GM11168 (cell line): ENCODE measurements at regions not wholly inside any gene's neighbourhood (a gene's known extent, or its start where the extent isn't known, plus 50 kb on each side); places are given as distances from the start of the nearest gene placed in this dataset.

Experiments used
- in situ Hi-C: fragments of 300-500 bp; cut with MboI; formaldehyde crosslinking; loops from one replicate; pipeline ENCODE4 v1.12.0; 2022; ENCODE audit warnings: low sequenced_read_pairs; ENCODE audit not compliant: unreplicated experiment

- in situ Hi-C loops = no loop called here
Measured at GRCh38 chr13:105338773-105339172, 1196.7 kb downstream of the EFNB2 start.

- in situ Hi-C loops = no loop called here
Measured at GRCh38 chr13:105338006-105338405, 1197.5 kb downstream of the EFNB2 start.

- in situ Hi-C loops = no loop called here
Measured at GRCh38 chr13:105336706-105337576, 1198.5 kb downstream of the EFNB2 start.

DNA sequence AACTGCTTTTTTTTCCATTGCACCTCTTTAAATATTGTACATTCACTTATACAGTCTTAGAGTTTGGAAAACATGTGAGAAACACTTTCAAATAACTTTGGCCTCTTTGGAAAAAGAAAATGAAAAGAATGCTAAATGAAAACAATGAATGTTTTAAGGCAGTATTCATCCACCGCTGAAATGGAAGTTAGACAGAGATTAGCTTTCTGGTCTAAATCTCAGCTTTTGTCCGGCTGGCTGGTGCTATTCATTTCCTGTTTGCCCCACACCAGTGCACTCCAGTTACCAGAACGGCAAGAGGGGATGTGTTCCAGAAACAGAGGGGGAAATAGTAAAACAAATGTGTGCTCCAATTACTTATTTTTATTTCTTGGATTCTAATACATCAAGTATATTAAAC lies 1201.3 kb downstream of the EFNB2 start:
- in situ Hi-C loops = no loop called here

GRCh38 chr13:105333416-105333815 lies 1202.0 kb downstream of the EFNB2 start:
- in situ Hi-C loops = no loop called here

DNA sequence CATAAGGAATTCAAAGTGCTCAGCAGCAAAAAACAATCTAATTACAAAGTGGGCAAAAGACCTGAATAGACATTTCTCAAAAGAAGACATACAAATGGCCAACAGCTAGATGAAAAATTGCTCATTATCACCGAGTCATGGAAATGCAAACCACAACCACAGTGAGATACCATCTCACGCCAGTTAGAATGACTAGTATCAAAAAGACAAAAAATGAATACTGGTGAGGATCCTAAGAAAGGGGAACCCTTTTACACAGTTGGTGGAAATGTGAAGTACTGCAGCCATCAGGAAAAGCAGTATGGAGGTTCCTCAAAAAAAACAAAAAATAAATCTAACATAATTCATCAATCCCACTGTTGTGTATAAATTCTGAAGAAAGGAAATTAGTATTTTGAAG lies 1206.1 kb downstream of the EFNB2 start:
- in situ Hi-C loops = no loop called here

DNA sequence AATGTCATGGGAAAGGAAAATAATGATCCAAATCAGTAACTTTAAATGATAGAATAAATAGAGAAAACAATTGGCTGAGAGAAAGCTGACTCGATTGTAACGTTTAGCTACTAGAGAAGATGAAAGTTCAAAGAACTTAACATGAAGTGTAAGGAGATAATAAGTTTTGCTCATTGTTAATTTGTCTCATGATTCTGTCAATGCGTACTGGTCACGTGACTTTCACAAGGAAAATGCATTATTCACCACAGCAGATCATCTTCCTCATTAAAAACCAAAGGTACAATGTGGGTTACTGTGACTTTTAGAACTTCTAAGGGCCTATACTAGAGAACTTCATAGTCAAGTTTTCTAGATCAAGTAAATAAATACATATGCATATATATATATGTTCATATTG lies 1207.2 kb downstream of the EFNB2 start:
- in situ Hi-C loops = no loop called here

- in situ Hi-C loops = no loop called here
Measured at GRCh38 chr13:105327581-105328126, 1207.8 kb downstream of the EFNB2 start.

DNA sequence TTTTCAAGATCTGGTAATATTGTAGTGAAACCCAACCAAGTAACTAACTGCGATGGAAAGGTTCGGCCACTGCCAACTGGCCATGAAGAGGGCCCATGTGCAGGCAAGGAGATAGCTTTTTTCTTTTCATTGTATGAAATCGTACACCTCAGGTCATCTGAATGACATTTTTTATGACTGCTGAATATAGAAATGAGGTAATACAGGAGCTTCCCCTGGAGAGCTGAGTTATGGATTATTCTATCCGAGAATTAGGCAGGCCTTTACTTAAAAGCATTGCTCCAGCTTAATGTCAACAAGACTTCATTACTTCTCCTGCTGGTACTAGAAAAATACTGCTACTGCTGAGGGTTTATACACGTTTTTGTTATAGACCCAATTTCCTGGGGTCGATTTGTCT lies 1215.6 kb downstream of the EFNB2 start:
- in situ Hi-C loops = no loop called here

DNA sequence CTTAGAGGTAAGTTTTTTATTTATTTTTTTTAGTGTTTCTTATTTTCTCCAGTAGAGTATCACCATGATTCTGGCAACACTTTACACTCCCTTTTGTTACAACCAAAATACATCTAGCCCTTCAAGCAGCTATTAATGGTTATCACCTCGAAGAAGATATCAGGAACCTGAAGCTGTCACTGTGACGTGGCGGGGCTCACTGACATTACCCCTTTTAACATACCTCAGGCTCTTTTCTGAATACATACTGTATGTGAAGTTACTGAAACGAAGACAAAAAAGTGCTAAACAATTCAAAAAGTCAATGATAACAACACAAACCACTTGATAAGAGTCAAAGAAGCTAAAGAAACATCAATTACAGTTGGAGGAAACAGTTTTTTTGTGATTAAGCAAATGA lies 1218.7 kb downstream of the EFNB2 start:
- in situ Hi-C loops = no loop called here

- in situ Hi-C loops = no loop called here
Measured at GRCh38 chr13:105312906-105313305, 1222.6 kb downstream of the EFNB2 start.

GRCh38 chr13:105311094-105311493 lies 1224.4 kb downstream of the EFNB2 start:
- in situ Hi-C loops = no loop called here

GRCh38 chr13:105307776-105308175 lies 1227.7 kb downstream of the EFNB2 start:
- in situ Hi-C loops = no loop called here

GRCh38 chr13:105297839-105298238 lies 1237.6 kb downstream of the EFNB2 start:
- in situ Hi-C loops = no loop called here

DNA sequence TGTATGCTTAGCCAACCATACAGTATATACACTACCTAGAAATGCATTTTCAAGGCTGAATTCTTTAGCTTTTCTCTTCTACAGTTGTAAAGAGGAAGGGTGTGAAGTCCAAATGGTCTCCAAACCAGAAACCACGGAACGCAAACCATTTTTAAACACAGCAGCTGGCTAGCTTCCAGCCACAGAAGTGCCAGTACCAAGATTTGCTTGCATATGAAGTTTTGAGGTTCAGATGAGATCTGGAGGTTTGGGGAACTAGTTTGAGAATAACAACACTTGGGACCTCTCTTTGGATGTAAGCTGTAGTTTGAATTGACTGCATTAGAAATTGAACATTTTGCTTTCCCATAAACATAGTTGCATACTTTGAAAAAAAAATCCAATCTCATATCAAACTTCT lies 1243.5 kb downstream of the EFNB2 start:
- in situ Hi-C loops = no loop called here

- in situ Hi-C loops = no loop called here
Measured at GRCh38 chr13:105290596-105290995, 1244.9 kb downstream of the EFNB2 start.

DNA sequence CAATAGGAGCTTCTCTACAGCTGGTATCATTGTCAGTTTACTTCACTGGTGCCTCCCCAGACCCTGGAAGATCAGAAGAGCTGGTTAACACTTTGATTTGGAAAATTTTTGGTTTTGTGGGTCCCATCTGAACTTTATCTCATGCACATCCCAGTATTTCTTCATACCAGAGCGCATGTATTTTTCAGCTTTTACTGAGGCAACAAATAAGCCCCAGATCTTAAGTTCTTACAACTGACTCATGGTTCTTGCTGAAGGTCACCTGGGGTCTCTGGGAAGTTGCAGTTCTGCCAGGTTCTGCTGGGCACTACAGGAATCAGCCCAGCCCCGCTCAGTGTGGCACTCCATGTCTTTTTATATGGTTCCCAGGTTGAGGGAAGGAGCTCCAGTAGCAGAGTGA lies 1249.9 kb downstream of the EFNB2 start:
- in situ Hi-C loops = no loop called here

GRCh38 chr13:105282406-105283285 lies 1252.8 kb downstream of the EFNB2 start:
- in situ Hi-C loops = no loop called here

GRCh38 chr13:105278943-105279381 lies 1256.5 kb downstream of the EFNB2 start:
- in situ Hi-C loops = no loop called here

DNA sequence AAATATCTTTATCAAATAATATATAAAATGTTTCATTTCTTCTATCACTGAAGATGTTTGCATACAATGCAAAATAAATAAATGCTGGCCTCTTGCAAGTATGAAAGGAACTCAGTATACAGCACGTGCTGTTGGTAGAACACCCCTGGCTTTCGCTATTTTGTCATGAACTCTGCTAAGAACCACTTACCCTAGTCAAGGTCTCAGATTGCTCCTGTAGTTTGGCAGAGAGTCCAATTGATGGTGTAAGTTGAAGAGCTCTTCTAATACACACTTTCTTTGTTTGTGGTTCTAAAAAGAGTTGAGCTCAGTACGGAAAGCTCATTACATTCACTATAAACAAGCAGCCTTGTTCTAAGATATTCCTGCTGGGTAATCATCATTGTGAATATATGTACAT lies 1258.9 kb downstream of the EFNB2 start:
- in situ Hi-C loops = no loop called here

DNA sequence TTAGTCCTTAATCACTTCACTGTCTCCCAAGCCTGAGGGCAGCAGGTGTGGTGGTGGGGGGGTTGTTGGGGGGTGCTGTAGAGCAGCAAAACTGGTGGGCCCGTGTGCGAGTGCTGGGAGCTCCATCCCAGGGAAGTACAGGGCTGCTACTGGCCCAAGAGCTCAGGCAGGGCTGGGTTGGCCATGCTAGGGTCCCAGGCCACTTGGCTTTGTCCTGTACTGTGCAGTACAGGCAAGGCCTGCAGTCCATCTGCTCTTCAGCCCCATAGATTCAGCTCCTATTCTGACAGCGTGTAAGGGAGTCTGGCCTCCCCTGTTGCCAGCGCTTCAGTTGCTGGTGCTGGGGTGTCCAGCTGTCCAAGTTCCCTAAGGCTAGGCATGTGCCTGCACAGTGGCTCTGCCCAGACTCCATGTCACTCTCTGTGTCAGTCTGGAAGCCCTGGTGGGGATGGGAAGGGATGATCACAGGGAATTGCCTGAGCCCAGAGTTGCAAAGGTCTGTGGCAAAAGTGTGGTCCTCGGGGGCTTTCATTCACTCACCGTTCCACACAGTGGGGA lies 1261.7 kb downstream of the EFNB2 start:
- in situ Hi-C loops = no loop called here
